Lower leg skin (tissue), 4 donors: ENCODE measurements at regions not wholly inside any gene's neighbourhood (a gene's known extent, or its start where the extent isn't known, plus 50 kb on each side); places are given as distances from the start of the nearest gene placed in this dataset.

Experiments
- DNase-seq, 2 donors: peaks; one replicate each; pipeline ENCODE4 v3.0.0-alpha.2; 2019; ENCODE audit warnings: low spot score in 2 of 2
- H3K4me3 ChIP-seq: fragments of 200-600 bp; sonication (generic); 2 replicates; pipeline ENCODE4 v1.5.1; 2017; ENCODE audit warnings: mild to moderate bottlenecking, low read depth; ENCODE audit not compliant: poor library complexity, severe bottlenecking
- POLR2A ChIP-seq, 2 donors: fragments of 450-650 bp; IDR thresholded peaks; one replicate each; pipeline ENCODE4 v1.6.1; 2016 to 2017; ENCODE audit warnings: antibody characterized with exemption in 2 of 2, mild to moderate bottlenecking in 1 of 2, moderate library complexity in 1 of 2
- WGBS, 2 donors: methylation state at CpG; one replicate each; pipeline ENCODE4 v1.1.5; 2018; 5-methylcytosine and 5-hydroxymethylcytosine counted together
- intact Hi-C: fragments of 100-400 bp; cut with DNase I; formaldehyde crosslinking; loops from one replicate; pipeline ENCODE4 v1.15.0; 2023; ENCODE audit warnings: low total_unique reads
- TF ChIP-seq, protein P1 (sequence below), 3 donors: fragments of 450-650 bp; IDR thresholded peaks; one replicate each; pipeline ENCODE4 v1.5.1; 2016; ENCODE audit warnings: antibody characterized with exemption in 3 of 3, mild to moderate bottlenecking in 3 of 3, moderate library complexity in 2 of 3

DNA sequence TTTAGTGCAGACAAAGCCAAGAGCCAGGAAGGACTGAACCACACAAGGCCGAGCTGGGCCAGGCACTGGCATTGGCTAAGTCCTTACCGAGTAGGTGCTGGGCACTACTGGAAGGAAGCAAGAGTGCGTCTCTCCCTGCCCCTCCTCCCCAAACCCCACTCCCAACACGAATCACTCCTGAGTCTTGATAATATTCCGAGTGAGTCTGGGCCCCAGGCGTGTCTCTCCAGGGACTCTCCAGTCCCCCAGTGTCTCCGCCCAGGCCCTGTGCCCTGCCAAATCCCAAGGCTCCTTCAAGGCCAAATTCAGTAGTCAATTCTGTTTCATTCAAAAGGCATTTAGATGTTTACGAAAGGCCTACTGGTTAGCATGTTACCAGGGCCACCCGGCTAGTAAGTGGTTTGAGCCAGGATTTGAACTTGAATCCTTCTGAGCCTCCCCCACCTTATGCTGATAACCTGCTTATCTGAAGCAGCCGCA is 82.8 kb downstream of the GLI2 start:
- DNase-seq: no peak
- no peak overlapping the region for H3K4me3 ChIP-seq
- WGBS, 2 donors: 42 to 43% methylated on average over 10 of the region's 10 CpGs
- intact Hi-C loops: no loop called here
- TF ChIP-seq, protein P1, sequence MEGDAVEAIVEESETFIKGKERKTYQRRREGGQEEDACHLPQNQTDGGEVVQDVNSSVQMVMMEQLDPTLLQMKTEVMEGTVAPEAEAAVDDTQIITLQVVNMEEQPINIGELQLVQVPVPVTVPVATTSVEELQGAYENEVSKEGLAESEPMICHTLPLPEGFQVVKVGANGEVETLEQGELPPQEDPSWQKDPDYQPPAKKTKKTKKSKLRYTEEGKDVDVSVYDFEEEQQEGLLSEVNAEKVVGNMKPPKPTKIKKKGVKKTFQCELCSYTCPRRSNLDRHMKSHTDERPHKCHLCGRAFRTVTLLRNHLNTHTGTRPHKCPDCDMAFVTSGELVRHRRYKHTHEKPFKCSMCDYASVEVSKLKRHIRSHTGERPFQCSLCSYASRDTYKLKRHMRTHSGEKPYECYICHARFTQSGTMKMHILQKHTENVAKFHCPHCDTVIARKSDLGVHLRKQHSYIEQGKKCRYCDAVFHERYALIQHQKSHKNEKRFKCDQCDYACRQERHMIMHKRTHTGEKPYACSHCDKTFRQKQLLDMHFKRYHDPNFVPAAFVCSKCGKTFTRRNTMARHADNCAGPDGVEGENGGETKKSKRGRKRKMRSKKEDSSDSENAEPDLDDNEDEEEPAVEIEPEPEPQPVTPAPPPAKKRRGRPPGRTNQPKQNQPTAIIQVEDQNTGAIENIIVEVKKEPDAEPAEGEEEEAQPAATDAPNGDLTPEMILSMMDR (IDR thresholded peaks at IDR 0.05): no peak
- TF ChIP-seq POLR2A (IDR thresholded peaks at IDR 0.05): no peak

DNA sequence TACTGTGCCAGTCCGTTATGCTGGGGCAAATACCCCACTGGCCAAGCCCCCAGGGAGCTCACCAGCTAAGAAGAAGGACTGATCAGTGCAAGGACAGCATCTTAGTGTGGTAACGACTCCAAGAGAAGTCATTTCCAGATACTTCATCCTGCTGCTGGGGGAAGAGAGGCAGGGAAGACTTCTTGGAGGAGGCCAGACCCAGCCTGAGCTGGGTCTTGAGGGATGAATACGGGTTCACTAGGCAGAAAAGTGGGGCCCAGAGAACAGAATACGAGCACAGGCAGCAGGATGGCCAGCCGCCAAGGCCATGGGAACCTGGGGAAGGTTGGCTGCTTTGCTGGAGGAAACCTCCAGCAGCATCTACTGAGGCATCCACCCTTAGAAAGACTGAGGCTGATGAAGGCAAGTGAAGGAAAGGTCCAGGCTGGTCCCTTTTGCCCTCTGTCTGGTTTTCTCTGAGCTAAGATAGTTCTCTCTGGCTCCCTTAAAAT is 84.1 kb downstream of the GLI2 start:
- no peak for DNase-seq
- TF ChIP-seq, protein P1 (IDR thresholded peaks at IDR 0.05): no peak
- TF ChIP-seq POLR2A (IDR thresholded peaks at IDR 0.05): no peak
- no peak overlapping the region for H3K4me3 ChIP-seq
- intact Hi-C loops: no loop called here
- WGBS, 2 donors: 84 to 85% methylated on average over 5 of the region's 5 CpGs

DNA sequence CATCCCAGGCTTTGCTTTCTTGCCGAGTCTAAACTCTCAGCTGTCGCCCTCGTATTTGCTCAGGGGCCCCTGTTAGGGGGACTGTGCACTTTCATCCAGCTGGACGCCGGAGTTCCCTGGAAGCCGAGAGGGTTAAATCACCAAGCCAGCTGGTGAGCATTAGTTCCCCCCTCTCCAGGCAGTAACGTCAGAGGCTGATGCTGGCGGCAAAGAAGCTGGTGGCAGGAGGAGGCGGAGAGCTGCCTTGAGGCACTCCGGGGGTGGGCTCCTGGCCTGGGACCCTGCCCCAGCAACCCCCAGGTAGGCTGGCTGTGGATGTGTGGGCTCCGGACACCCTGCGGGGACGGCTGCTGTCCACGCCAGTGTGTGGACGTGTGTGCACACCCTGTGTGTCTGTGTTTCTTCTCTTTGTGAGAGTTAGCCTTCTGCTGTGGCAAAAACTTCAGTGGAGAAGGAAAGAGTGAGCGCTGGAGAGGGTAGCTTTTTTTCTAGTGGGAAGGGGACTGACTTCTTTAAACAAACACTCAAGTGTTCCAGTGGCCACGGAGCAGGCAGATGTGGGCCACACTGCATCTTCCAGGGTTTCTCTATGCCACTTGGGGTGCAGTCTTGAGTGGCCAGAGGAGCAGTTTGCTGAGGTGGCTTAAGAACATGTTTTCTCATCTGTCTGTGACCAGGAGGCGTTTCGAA is 84.7 kb downstream of the GLI2 start:
- DNase-seq: no peak
- intact Hi-C loops: no loop called here
- WGBS, 2 donors: 50 to 51% methylated on average over 18 to 19 of the region's 19 CpGs
- H3K4me3 ChIP-seq: no peak overlapping the region
- TF ChIP-seq, protein P1 (IDR thresholded peaks at IDR 0.05): no peak
- TF ChIP-seq POLR2A (IDR thresholded peaks at IDR 0.05): no peak

DNA sequence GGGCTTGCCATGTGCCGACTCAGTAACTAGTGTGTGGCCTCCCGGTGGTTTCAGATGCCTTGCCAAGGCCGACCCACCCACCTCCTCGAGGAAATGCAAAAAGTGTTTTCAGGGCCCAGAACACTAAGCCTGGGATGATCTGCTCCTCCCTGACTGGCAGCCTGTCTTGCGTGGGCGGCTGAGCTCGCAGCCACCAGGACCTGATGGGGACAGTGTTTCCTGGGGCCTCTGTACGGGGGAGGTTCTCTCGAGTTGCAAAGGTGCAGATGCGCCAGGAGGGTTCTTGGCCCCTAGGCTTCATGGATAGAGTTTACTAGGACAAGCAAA is 85.2 kb downstream of the GLI2 start:
- intact Hi-C loops: no loop called here
- WGBS, 2 donors: 45 to 51% methylated on average over 10 of the region's 10 CpGs
- H3K4me3 ChIP-seq: no peak overlapping the region
- no peak for DNase-seq
- TF ChIP-seq POLR2A (IDR thresholded peaks at IDR 0.05): no peak
- TF ChIP-seq, protein P1 (IDR thresholded peaks at IDR 0.05): no peak

DNA sequence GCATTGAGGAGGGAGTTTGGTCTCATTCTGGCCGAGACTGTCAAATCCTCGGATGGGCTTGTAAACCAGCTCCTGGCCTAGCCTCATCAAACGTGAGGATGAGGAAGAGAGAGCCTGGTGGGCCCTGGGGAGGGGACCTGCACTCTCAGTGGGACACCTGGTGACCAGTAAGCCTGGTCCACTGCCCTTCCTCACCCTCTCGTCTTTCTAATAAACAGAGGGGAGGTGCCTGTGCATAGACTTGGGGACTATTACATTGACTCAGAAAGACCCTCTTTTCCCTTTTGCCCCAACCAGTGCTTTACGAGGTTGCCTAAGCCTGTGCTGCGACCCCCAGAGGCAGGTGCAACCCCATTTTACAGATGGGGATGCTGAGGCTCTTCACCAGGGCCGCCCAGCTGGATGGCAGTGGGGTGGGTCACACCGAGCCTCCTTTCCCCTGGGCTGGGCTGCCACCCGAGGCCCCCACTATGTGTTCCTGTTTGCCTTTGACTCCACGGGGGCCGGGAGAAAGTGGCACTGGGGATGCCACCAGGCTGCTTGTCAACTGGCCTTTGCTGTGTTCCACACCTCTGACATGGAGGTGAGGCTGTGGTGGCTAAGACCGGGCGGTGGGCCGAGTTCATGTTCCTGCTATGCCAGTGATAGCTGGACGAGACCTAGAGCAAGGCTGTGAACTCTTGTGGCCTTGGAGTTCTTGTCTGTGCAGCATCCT is 85.9 kb downstream of the GLI2 start:
- intact Hi-C loops: no loop called here
- WGBS, 2 donors: 88 to 91% methylated on average over 13 to 15 of the region's 15 CpGs
- no peak for TF ChIP-seq POLR2A (IDR thresholded peaks at IDR 0.05)
- H3K4me3 ChIP-seq: no peak overlapping the region
- DNase-seq: no peak

DNA sequence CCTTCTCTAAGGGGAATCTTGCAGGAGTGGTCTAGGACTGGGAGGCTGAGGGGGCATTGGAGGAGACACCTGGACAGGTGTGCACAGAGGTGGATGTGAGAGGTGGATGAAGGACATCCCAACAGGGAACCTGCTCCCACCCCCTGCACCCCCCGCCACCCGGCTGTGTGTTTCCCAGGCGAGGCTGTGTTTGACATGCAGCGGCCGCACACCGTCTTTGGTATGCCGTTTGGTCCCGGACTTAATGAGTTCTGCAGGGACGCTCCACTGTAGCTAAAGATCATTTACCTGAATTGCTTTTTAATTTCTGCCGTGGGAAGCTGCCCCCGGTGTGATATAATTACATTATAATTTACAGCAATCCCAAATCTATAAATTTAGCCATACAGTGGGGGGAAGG is 87.3 kb downstream of the GLI2 start:
- TF ChIP-seq, protein P1 (IDR thresholded peaks at IDR 0.05): no peak
- TF ChIP-seq POLR2A (IDR thresholded peaks at IDR 0.05): no peak
- intact Hi-C loops: no loop called here
- 94 to 95% methylated on average over 11 of the region's 11 CpGs for WGBS, 2 donors
- no peak for DNase-seq
- no peak overlapping the region for H3K4me3 ChIP-seq
